ENCODE measurements at regions not wholly inside any gene's neighbourhood (a gene's known extent, or its start where the extent isn't known, plus 50 kb on each side); places are given as distances from the start of the nearest gene placed in this dataset.

- Histone ChIP-seq H4K20me1 (ENCODE audit: insufficient read depth, low read length) (no peaks in the 10 kb centered on the region), H3K79me2 (ENCODE audit: insufficient read depth, low read length) (no peaks in the 10 kb centered on the region), H3K4me1 (ENCODE audit: insufficient read depth, low read length) (no peaks in the 10 kb centered on the region), H3K4me2 (ENCODE audit: insufficient read depth, low read length) (no peak overlapping the region), H3K4me3 (ENCODE audit: insufficient read depth, low read length) (no peak overlapping the region), H3K9me3 (ENCODE audit: low read depth, low read length) (no peaks in the 10 kb centered on the region), H3K27me3 (ENCODE audit: insufficient read depth, low read length) (no peaks in the 10 kb centered on the region), H3K36me3 (ENCODE audit: insufficient read depth, low read length) (no peaks in the 10 kb centered on the region), H3K27ac (ENCODE audit: low read depth, low read length) (no peak overlapping the region), H2AFZ (ENCODE audit: low read length) (no peak overlapping the region)
- TF ChIP-seq CTCF (IDR thresholded peaks at IDR 0.05; ENCODE audit: extremely low read depth, low read depth, low read length), result no peak
- no peak for DNase-seq (ENCODE audit: insufficient read length, low spot score, missing footprints)
These were observed 1620.3 kb upstream of the SLC10A2 start for GRCh38 chr13:104686484-104686883.

- H3K4me3 ChIP-seq (ENCODE audit: insufficient read depth, low read length), result no peak overlapping the region
- H3K27me3 ChIP-seq (ENCODE audit: insufficient read depth, low read length), result no peaks in the 10 kb centered on the region
- no peaks in the 10 kb centered on the region for H3K36me3 ChIP-seq (ENCODE audit: insufficient read depth, low read length)
- no peaks in the 10 kb centered on the region for H3K79me2 ChIP-seq (ENCODE audit: insufficient read depth, low read length)
- no peaks in the 10 kb centered on the region for H3K4me1 ChIP-seq (ENCODE audit: insufficient read depth, low read length)
- no peak for DNase-seq (ENCODE audit: insufficient read length, low spot score, missing footprints)
- no peak overlapping the region for H2AFZ ChIP-seq (ENCODE audit: low read length)
- H3K4me2 ChIP-seq (ENCODE audit: insufficient read depth, low read length), result no peak overlapping the region
- no peak overlapping the region for H3K27ac ChIP-seq (ENCODE audit: low read depth, low read length)
- H4K20me1 ChIP-seq (ENCODE audit: insufficient read depth, low read length), result no peaks in the 10 kb centered on the region
- no peak for TF ChIP-seq CTCF (IDR thresholded peaks at IDR 0.05; ENCODE audit: extremely low read depth, low read depth, low read length)
- no peaks in the 10 kb centered on the region for H3K9me3 ChIP-seq (ENCODE audit: low read depth, low read length)
These were observed 1617.6 kb upstream of the SLC10A2 start for GRCh38 chr13:104683789-104684188.

- no peak overlapping the region for H3K4me2 ChIP-seq (ENCODE audit: insufficient read depth, low read length)
- no peak for TF ChIP-seq CTCF (IDR thresholded peaks at IDR 0.05; ENCODE audit: extremely low read depth, low read depth, low read length)
- no peaks in the 10 kb centered on the region for H4K20me1 ChIP-seq (ENCODE audit: insufficient read depth, low read length)
- no peaks in the 10 kb centered on the region for H3K36me3 ChIP-seq (ENCODE audit: insufficient read depth, low read length)
- H3K9me3 ChIP-seq (ENCODE audit: low read depth, low read length), result no peaks in the 10 kb centered on the region
- H3K79me2 ChIP-seq (ENCODE audit: insufficient read depth, low read length), result no peaks in the 10 kb centered on the region
- no peak overlapping the region for H2AFZ ChIP-seq (ENCODE audit: low read length)
- no peak overlapping the region for H3K4me3 ChIP-seq (ENCODE audit: insufficient read depth, low read length)
- no peaks in the 10 kb centered on the region for H3K4me1 ChIP-seq (ENCODE audit: insufficient read depth, low read length)
- H3K27me3 ChIP-seq (ENCODE audit: insufficient read depth, low read length), result no peaks in the 10 kb centered on the region
- no peak overlapping the region for H3K27ac ChIP-seq (ENCODE audit: low read depth, low read length)
- no peak for DNase-seq (ENCODE audit: insufficient read length, low spot score, missing footprints)
These were observed 1611.9 kb upstream of the SLC10A2 start for GRCh38 chr13:104678161-104678560.

GRCh38 chr13:104671901-104672300 is 1605.7 kb upstream of the SLC10A2 start:
- Histone ChIP-seq H2AFZ (ENCODE audit: low read length) (no peak overlapping the region), H3K9me3 (ENCODE audit: low read depth, low read length) (no peaks in the 10 kb centered on the region), H3K4me3 (ENCODE audit: insufficient read depth, low read length) (no peak overlapping the region), H3K4me1 (ENCODE audit: insufficient read depth, low read length) (no peaks in the 10 kb centered on the region), H3K36me3 (ENCODE audit: insufficient read depth, low read length) (no peaks in the 10 kb centered on the region), H4K20me1 (ENCODE audit: insufficient read depth, low read length) (no peaks in the 10 kb centered on the region), H3K79me2 (ENCODE audit: insufficient read depth, low read length) (no peaks in the 10 kb centered on the region), H3K27ac (ENCODE audit: low read depth, low read length) (no peak overlapping the region), H3K27me3 (ENCODE audit: insufficient read depth, low read length) (no peaks in the 10 kb centered on the region), H3K4me2 (ENCODE audit: insufficient read depth, low read length) (no peak overlapping the region)
- DNase-seq (ENCODE audit: insufficient read length, low spot score, missing footprints), result no peak
- no peak for TF ChIP-seq CTCF (IDR thresholded peaks at IDR 0.05; ENCODE audit: extremely low read depth, low read depth, low read length)

Data from osteoblast (primary cell).